ENCODE measurements at regions not wholly inside any gene's neighbourhood (a gene's known extent, or its start where the extent isn't known, plus 50 kb on each side); places are given as distances from the start of the nearest gene placed in this dataset.

GRCh38 chr2:42113452-42113851 is 55.7 kb upstream of the EML4 start:
- Histone ChIP-seq H3K4me3 (no peak overlapping the region), H3K9me3 (no peaks in the 10 kb centered on the region), H3K27ac (no peak overlapping the region), H3K4me1 (peaks cover 15 to 28% (median 18%) of the 10 kb centered on the region in 4 donors), H3K36me3 (no peaks in the 10 kb centered on the region), H3K27me3 (no peaks in the 10 kb centered on the region)
- TF ChIP-seq POLR2AphosphoS5 (IDR thresholded peaks at IDR 0.05) (no peak), POLR2A (IDR thresholded peaks at IDR 0.05) (no peak), EP300 (IDR thresholded peaks at IDR 0.05) (no peak), CTCF (IDR thresholded peaks at IDR 0.05) (no peak)
- no peak for DNase-seq
- no peak for ATAC-seq (ENCODE audit: low FRiP score in 2 of 2)
- WGBS, 2 donors = 80 to 83% methylated on average over 6 of the region's 6 CpGs

- 65 to 83% methylated on average over 5 of the region's 5 CpGs for WGBS, 2 donors
- Histone ChIP-seq H3K4me3 (no peak overlapping the region), H3K9me3 (no peaks in the 10 kb centered on the region), H3K4me1 (peaks cover 19 to 34% (median 21%) of the 10 kb centered on the region in 4 donors), H3K27ac (no peak overlapping the region), H3K27me3 (no peaks in the 10 kb centered on the region), H3K36me3 (no peaks in the 10 kb centered on the region)
- ATAC-seq (ENCODE audit: low FRiP score in 2 of 2) (no peak), DNase-seq (no peak)
- TF ChIP-seq CTCF (IDR thresholded peaks at IDR 0.05) (no peak), POLR2A (IDR thresholded peaks at IDR 0.05) (no peak), EP300 (IDR thresholded peaks at IDR 0.05) (no peak), POLR2AphosphoS5 (IDR thresholded peaks at IDR 0.05) (no peak)
These were observed 55.1 kb upstream of the EML4 start for GRCh38 chr2:42114091-42114490.

DNA sequence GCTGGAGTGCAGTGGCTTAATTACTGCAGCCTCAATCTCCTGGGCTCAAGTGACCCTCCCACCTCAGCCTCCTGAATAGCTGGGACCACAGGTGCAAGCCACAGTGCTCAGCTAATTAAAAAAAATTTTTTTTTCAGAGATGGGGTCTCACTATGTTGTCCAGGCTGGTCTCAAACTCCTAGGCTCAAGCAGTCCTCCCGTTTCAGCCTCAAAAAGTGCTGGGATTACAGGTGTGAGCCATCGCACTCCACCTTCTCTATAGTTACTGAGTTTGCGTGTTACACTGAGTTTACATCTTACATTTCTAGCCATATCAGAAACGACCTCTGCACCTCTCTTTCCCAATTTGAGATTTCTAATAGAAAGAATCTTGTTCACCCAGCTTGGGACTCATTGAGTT is 53.6 kb upstream of the EML4 start:
- H3K4me1 ChIP-seq = peaks cover 19 to 36% (median 20%) of the 10 kb centered on the region in 4 donors
- TF ChIP-seq EP300 (IDR thresholded peaks at IDR 0.05) = no peak
- no peak for TF ChIP-seq POLR2A (IDR thresholded peaks at IDR 0.05)
- no peak for TF ChIP-seq CTCF (IDR thresholded peaks at IDR 0.05)
- TF ChIP-seq POLR2AphosphoS5 (IDR thresholded peaks at IDR 0.05) = no peak
- 96% methylated on average over 4 of the region's 4 CpGs for WGBS, 2 donors
- H3K9me3 ChIP-seq = no peaks in the 10 kb centered on the region
- no peak overlapping the region for H3K4me3 ChIP-seq
- no peaks in the 10 kb centered on the region for H3K27me3 ChIP-seq
- H3K36me3 ChIP-seq = no peaks in the 10 kb centered on the region
- DNase-seq (no peak), ATAC-seq (ENCODE audit: low FRiP score in 2 of 2) (no peak)
- H3K27ac ChIP-seq = no peak overlapping the region

DNA sequence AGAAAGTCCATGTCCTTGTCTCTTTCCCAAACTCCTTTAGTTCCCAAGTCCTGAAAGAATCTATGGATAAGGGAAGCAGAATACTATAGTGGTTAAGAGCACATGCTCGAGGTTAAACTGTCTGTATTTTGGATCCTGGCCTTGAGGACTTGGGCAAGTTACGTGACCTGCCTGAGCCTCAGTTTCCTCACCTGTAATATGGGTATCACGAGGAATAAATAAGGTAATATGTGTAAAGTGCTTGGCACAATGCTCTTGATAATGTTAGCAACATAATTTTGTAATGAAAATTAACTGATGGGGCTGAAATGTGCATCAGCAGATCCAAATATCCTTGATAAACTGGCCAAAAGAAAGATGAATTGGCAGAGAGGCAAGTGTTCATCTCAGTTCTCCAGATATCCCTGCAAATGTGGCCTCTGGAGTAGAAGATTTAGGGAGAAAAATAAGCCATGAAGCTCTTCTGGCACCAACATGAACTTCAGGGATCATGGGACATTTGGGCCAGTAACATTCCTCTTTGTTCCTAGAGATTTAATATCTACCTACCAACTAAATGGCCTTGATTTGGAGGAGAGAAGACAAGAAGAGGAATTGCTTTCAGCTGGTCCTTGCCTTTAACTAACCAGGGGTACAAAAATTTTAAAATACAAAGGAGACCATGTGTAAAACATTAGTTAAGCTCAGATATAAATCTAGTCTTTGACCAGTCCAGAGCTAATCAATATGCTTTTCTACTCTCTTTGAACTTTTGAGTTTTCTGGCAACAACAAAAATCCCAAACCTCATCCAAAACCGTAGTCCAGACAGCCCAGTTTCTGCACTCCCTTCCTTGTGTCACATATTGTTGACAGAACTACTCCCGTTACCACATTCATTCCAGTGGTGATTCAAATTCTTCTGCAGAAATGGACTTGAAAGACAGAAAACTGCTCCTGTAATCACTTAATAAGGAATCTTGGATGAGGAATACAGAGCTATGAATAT is 52.7 kb upstream of the EML4 start:
- no peak for TF ChIP-seq EP300 (IDR thresholded peaks at IDR 0.05)
- WGBS, 2 donors = 70 to 84% methylated on average over 5 of the region's 5 CpGs
- Histone ChIP-seq H3K27me3 (no peaks in the 10 kb centered on the region), H3K4me3 (no peak overlapping the region), H3K27ac (peak overlapping the region in 1 of 4 donors; percentile 83), H3K4me1 (peaks cover 18 to 34% (median 19%) of the 10 kb centered on the region in 4 donors), H3K9me3 (no peaks in the 10 kb centered on the region), H3K36me3 (no peaks in the 10 kb centered on the region)
- DNase-seq (no peak), ATAC-seq (ENCODE audit: low FRiP score in 2 of 2) (peak in 1 of 2 donors; percentile 52)

DNA sequence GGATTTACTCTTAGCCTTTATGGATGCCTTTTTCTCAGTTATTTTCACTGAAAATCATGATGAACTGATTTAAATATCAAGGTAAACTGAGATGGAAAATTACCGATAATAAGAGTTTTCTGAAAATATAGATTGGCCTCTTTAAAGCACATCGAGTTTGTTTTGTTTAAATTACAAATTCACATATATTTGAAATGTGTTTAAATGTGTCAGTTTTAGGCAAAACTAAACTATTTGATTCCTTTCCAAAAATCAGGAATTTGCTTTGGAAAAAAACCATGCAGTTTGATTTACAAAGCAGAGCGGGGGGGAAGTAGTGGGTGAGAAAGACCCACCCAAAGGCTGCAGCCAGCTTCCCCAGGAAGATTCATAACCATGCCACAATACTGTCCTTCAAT is 52.0 kb upstream of the EML4 start:
- no peak for DNase-seq
- WGBS, 2 donors = 67 to 73% methylated on average over 3 of the region's 3 CpGs
- H3K4me3 ChIP-seq = no peak overlapping the region
- ATAC-seq (ENCODE audit: low FRiP score in 2 of 2) = peak in 1 of 2 donors; percentile 7
- H3K9me3 ChIP-seq = no peaks in the 10 kb centered on the region
- H3K27me3 ChIP-seq = no peaks in the 10 kb centered on the region
- H3K36me3 ChIP-seq = no peaks in the 10 kb centered on the region
- peak overlapping the region; percentile 59 to 83 (median 78) for H3K27ac ChIP-seq
- no peak for TF ChIP-seq POLR2AphosphoS5 (IDR thresholded peaks at IDR 0.05)
- TF ChIP-seq CTCF (IDR thresholded peaks at IDR 0.05) = no peak
- TF ChIP-seq POLR2A (IDR thresholded peaks at IDR 0.05) = no peak
- no peak for TF ChIP-seq EP300 (IDR thresholded peaks at IDR 0.05)
- H3K4me1 ChIP-seq = peaks cover 18 to 34% (median 19%) of the 10 kb centered on the region in 4 donors

Data from upper lobe of left lung (tissue), 6 donors.